ENCODE measurements at regions not wholly inside any gene's neighbourhood (a gene's known extent, or its start where the extent isn't known, plus 50 kb on each side); places are given as distances from the start of the nearest gene placed in this dataset.

DNA sequence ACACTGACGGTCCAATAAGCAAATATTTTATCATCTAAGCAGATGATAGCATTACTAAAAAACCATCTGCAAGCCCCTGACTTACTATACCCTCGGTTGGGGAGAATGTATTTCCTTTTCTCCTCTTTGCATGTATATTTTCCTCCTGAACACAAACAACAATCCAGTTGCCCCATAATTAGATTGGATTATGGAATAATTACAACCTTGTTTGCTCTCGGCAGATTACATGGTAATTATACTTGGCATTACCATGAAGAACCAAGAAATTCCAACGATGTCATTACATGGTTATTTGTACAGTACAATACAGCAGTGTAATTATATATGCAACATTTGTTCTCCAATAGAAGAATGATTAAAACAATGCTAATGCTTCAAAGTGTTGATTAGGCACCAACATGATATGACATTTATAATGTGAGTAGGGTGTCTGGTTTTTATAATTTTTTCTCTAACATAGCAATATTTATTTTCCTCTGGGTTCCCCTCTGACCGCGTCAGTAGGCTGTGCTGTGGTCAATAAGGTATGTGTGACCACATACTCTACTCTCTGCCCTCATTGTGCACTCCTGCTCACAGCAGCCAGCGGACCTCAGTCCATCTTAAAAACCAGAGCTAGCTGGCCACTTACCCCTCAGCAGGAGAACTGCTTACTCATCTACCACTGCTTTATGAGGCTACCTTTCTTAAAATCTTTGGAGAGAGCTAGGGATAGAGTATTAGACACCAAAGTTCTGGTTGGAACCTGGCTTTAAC, 176.1 kb downstream of the INSIG2 start:
- intact Hi-C loops (cut with micrococcal nuclease), result no loop called here
- Mint-ChIP-seq H3K27me3 (peaks cover 10% of the 10 kb centered on the region), H3K36me3 (ENCODE audit: low read depth) (no peaks in the 10 kb centered on the region)

DNA sequence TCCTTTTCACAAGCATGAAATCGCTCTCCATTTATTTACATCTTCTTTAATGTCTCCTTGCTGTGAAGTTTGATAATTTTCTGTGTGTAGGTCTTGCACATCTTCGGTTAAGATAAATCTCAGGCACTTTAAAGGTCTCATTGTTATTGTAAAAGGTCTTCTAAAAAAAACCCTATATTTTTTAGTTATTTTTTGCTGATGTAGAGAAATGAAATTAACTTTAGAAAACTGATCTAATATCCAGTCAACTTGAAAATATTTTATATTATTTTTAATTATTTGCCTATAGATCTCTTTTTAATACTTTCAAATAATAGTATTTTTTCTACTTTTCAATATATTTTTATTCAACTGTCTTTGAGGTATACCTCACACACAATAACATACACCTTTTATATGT, 169.4 kb downstream of the INSIG2 start:
- Mint-ChIP-seq H3K27me3 (peaks cover 7% of the 10 kb centered on the region), H3K36me3 (ENCODE audit: low read depth) (no peaks in the 10 kb centered on the region), H3K4me3 (no peak overlapping the region), H3K9me3 (no peaks in the 10 kb centered on the region), H3K4me1 (ENCODE audit: low read depth) (no peaks in the 10 kb centered on the region), H3K27ac (no peak overlapping the region)
- intact Hi-C loops (cut with micrococcal nuclease), result no loop called here

More for the DNA sequence above, 176.1 kb downstream of the INSIG2 start:
- H3K4me1 Mint-ChIP-seq (ENCODE audit: low read depth), result no peaks in the 10 kb centered on the region
- no peaks in the 10 kb centered on the region for H3K9me3 Mint-ChIP-seq
- H3K27ac Mint-ChIP-seq, result no peak overlapping the region
- H3K4me3 Mint-ChIP-seq, result no peak overlapping the region

DNA sequence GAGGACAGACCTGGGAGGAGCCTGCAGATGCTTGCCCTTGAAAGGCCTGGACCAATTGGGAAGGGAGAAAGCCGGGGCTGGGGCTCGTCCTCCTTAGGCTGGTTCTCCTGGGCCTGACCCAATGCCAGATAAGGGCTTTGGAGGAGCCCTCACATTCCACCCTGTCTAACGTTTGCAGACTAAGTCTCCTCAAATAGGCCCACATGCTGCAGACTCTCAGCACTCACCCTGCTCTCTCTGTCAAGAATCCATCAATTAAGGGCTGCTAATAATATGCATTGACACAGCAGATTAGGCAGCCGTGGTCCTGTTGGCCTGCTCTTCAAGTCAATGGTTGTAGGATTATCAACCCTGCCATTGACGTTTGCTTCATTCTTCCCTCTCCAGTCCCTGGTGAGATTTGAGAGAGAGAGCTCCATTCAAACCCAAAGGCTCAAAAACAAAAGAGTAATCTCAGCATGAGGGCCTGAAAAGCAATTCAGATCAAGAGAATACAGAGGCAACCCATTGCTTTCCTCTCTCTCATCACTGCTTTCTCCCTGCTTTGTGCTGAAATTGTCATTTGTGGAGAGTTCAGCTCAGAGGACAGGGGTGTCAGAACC, 167.6 kb downstream of the INSIG2 start:
- intact Hi-C loops (cut with micrococcal nuclease), result no loop called here
- H3K36me3 Mint-ChIP-seq (ENCODE audit: low read depth), result no peaks in the 10 kb centered on the region
- no peak overlapping the region for H3K4me3 Mint-ChIP-seq
- peaks cover 10% of the 10 kb centered on the region for H3K27me3 Mint-ChIP-seq
- no peaks in the 10 kb centered on the region for H3K4me1 Mint-ChIP-seq (ENCODE audit: low read depth)
- H3K27ac Mint-ChIP-seq, result no peak overlapping the region
- H3K9me3 Mint-ChIP-seq, result no peaks in the 10 kb centered on the region

DNA sequence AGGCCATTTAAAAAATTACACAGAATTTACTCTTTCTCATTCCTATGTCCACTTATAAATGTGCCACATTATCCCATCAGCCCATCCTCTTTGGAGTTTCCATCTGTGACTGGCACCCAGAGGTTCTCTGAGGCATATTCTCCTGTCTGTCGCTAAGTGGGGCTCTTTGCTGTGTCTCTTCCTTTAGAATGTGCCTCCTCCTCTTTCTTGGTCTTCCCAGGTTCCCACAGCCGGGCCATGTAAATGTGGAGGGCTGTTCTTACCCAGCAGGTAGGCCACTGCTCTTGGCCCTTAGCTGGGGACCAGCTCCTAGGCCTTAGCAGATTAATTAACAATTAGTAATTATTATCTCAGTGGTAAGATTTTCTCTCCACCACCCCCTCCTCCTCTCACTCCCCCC, 167.0 kb downstream of the INSIG2 start:
- Mint-ChIP-seq H3K4me1 (ENCODE audit: low read depth) (no peaks in the 10 kb centered on the region), H3K36me3 (ENCODE audit: low read depth) (no peaks in the 10 kb centered on the region), H3K9me3 (no peaks in the 10 kb centered on the region), H3K27ac (no peak overlapping the region), H3K27me3 (peaks cover 10% of the 10 kb centered on the region), H3K4me3 (no peak overlapping the region)
- intact Hi-C loops (cut with micrococcal nuclease), result no loop called here

GRCh38 chr2:118254116-118254515, 165.8 kb downstream of the INSIG2 start:
- Mint-ChIP-seq H3K36me3 (ENCODE audit: low read depth) (no peaks in the 10 kb centered on the region), H3K27ac (no peak overlapping the region), H3K9me3 (no peaks in the 10 kb centered on the region), H3K4me1 (ENCODE audit: low read depth) (peaks cover 10% of the 10 kb centered on the region), H3K27me3 (peaks cover 12% of the 10 kb centered on the region), H3K4me3 (no peak overlapping the region)
- intact Hi-C loops (cut with micrococcal nuclease), result no loop called here

GRCh38 chr2:118251427-118251826, 163.2 kb downstream of the INSIG2 start:
- Mint-ChIP-seq H3K27me3 (peaks cover 13% of the 10 kb centered on the region), H3K27ac (no peak overlapping the region)
- intact Hi-C loops (cut with micrococcal nuclease), result no loop called here

GRCh38 chr2:118250463-118250862, 162.2 kb downstream of the INSIG2 start:
- H3K9me3 Mint-ChIP-seq, result no peaks in the 10 kb centered on the region
- no peaks in the 10 kb centered on the region for H3K36me3 Mint-ChIP-seq (ENCODE audit: low read depth)
- intact Hi-C loops (cut with micrococcal nuclease), result no loop called here
- H3K27me3 Mint-ChIP-seq, result peaks cover 14% of the 10 kb centered on the region
- no peak overlapping the region for H3K4me3 Mint-ChIP-seq
- H3K4me1 Mint-ChIP-seq (ENCODE audit: low read depth), result peaks cover 10% of the 10 kb centered on the region
- H3K27ac Mint-ChIP-seq, result no peak overlapping the region

More at GRCh38 chr2:118251427-118251826, 163.2 kb downstream of the INSIG2 start:
- Mint-ChIP-seq H3K36me3 (ENCODE audit: low read depth) (no peaks in the 10 kb centered on the region), H3K4me3 (no peak overlapping the region), H3K4me1 (ENCODE audit: low read depth) (peaks cover 10% of the 10 kb centered on the region), H3K9me3 (no peaks in the 10 kb centered on the region)

DNA sequence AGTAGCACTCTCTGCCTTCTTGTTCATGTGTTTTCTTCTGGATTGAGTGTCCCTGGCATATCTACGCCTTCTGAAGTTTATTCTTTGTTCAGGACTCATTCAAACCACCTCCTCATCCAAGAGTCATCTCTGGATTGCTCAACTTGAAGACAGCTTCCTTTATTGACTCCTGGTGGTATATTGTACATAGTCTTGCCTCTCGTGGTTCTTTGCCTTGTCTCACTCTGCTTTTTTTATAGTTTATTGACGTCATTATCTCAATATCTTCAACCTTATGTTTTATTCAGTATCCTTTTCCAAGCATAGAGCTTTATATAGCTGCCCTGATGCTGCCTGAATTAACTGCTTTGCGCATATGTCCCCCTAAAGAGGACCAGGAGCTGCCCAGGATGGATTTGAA, 161.7 kb downstream of the INSIG2 start:
- no peak overlapping the region for H3K4me3 Mint-ChIP-seq
- intact Hi-C loops (cut with micrococcal nuclease), result no loop called here
- H3K4me1 Mint-ChIP-seq (ENCODE audit: low read depth), result peaks cover 10% of the 10 kb centered on the region
- H3K27me3 Mint-ChIP-seq, result peaks cover 14% of the 10 kb centered on the region
- no peak overlapping the region for H3K27ac Mint-ChIP-seq
- no peaks in the 10 kb centered on the region for H3K9me3 Mint-ChIP-seq
- no peaks in the 10 kb centered on the region for H3K36me3 Mint-ChIP-seq (ENCODE audit: low read depth)

- peaks cover 13% of the 10 kb centered on the region for H3K27me3 Mint-ChIP-seq
- H3K9me3 Mint-ChIP-seq, result no peaks in the 10 kb centered on the region
- H3K36me3 Mint-ChIP-seq (ENCODE audit: low read depth), result no peaks in the 10 kb centered on the region
- intact Hi-C loops (cut with micrococcal nuclease), result no loop called here
- H3K4me1 Mint-ChIP-seq (ENCODE audit: low read depth), result peaks cover 10% of the 10 kb centered on the region
- no peak overlapping the region for H3K27ac Mint-ChIP-seq
- no peak overlapping the region for H3K4me3 Mint-ChIP-seq
Measured at GRCh38 chr2:118249531-118249930, 161.3 kb downstream of the INSIG2 start.

DNA sequence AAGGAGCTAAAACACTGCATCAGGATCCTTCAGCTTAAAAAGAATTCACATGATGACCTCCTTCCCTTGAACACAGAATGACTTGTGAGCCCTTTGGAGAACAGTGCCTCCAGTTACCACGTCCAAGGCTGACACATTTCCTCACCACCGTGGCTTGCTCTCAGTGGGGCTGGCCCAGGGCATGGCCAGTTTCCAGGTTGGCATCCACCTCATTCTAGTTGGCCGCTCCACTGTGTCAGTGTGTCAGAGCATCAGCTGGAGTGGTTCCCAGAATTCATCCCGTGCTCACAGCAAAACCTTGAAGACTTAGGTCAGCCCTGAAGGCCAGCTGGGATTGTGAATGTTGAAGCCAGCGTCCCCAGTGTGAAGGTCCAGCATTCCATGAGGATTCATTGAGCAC, 158.5 kb downstream of the INSIG2 start:
- H3K27ac Mint-ChIP-seq, result no peak overlapping the region
- intact Hi-C loops (cut with micrococcal nuclease), result no loop called here
- H3K36me3 Mint-ChIP-seq (ENCODE audit: low read depth), result no peaks in the 10 kb centered on the region
- H3K4me1 Mint-ChIP-seq (ENCODE audit: low read depth), result peaks cover 10% of the 10 kb centered on the region
- peaks cover 17% of the 10 kb centered on the region for H3K27me3 Mint-ChIP-seq
- H3K4me3 Mint-ChIP-seq, result no peak overlapping the region
- no peaks in the 10 kb centered on the region for H3K9me3 Mint-ChIP-seq

- H3K4me3 Mint-ChIP-seq, result no peak overlapping the region
Measured at GRCh38 chr2:118246079-118246478, 157.8 kb downstream of the INSIG2 start.

DNA sequence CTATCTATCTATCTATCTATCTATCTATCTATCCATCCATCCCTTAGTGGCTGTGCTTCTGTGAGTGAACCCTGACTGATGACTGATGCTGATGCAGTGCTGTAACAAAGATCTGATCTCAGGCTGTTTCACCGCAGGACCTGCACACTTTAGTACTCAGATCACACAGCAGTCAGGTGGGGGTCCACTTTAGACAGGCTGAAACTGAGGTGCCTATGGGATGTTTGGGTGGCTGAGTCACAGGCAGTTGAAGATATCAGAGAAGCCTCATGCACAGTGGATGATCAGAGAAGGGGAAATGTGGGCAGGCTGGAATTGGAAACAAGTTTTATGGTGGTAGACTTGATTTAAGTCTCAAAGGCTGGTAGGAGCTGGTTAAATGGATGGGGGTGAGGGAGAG, 156.4 kb downstream of the INSIG2 start:
- no peak overlapping the region for H3K27ac Mint-ChIP-seq
- no peak overlapping the region for H3K4me3 Mint-ChIP-seq
- peaks cover 6% of the 10 kb centered on the region for H3K4me1 Mint-ChIP-seq (ENCODE audit: low read depth)
- H3K9me3 Mint-ChIP-seq, result no peaks in the 10 kb centered on the region
- H3K27me3 Mint-ChIP-seq, result peaks cover 16% of the 10 kb centered on the region
- H3K36me3 Mint-ChIP-seq (ENCODE audit: low read depth), result no peaks in the 10 kb centered on the region
- intact Hi-C loops (cut with micrococcal nuclease), result no loop called here

More at GRCh38 chr2:118246079-118246478, 157.8 kb downstream of the INSIG2 start:
- Mint-ChIP-seq H3K27me3 (peaks cover 14% of the 10 kb centered on the region), H3K36me3 (ENCODE audit: low read depth) (no peaks in the 10 kb centered on the region), H3K27ac (no peak overlapping the region), H3K4me1 (ENCODE audit: low read depth) (peaks cover 10% of the 10 kb centered on the region), H3K9me3 (no peaks in the 10 kb centered on the region)
- intact Hi-C loops (cut with micrococcal nuclease), result no loop called here

DNA sequence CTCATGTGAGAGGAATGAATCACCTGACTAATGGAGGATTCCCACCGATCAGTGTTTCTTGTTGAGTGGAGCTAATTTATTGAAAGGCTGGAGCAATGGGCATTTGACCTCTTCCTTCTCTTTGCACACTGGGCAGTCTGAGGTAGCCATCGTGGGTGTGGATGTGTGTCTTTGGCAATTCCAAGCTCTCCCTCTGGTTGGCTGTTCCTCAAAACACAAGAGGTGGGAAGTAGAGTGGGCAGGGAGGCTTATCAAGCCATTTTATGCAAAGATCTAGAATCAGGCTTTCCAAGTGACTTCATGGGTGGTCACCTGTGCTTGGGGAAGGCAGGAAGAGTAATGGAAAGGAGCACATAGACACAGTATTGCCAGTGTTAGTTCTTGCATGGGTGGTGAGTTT, 154.8 kb downstream of the INSIG2 start:
- Mint-ChIP-seq H3K27ac (no peak overlapping the region), H3K9me3 (no peaks in the 10 kb centered on the region), H3K4me1 (ENCODE audit: low read depth) (no peaks in the 10 kb centered on the region), H3K27me3 (peaks cover 12% of the 10 kb centered on the region), H3K36me3 (ENCODE audit: low read depth) (no peaks in the 10 kb centered on the region), H3K4me3 (no peak overlapping the region)
- intact Hi-C loops (cut with micrococcal nuclease), result no loop called here

- Mint-ChIP-seq H3K4me3 (no peak overlapping the region), H3K27ac (no peak overlapping the region), H3K36me3 (ENCODE audit: low read depth) (no peaks in the 10 kb centered on the region), H3K4me1 (ENCODE audit: low read depth) (no peaks in the 10 kb centered on the region), H3K9me3 (no peaks in the 10 kb centered on the region), H3K27me3 (peaks cover 12% of the 10 kb centered on the region)
- intact Hi-C loops (cut with micrococcal nuclease), result no loop called here
Measured at GRCh38 chr2:118242216-118242615, 153.9 kb downstream of the INSIG2 start.

GRCh38 chr2:118241128-118241527, 152.9 kb downstream of the INSIG2 start:
- H3K9me3 Mint-ChIP-seq, result no peaks in the 10 kb centered on the region
- H3K4me1 Mint-ChIP-seq (ENCODE audit: low read depth), result no peaks in the 10 kb centered on the region
- H3K27ac Mint-ChIP-seq, result no peak overlapping the region
- peaks cover 17% of the 10 kb centered on the region for H3K27me3 Mint-ChIP-seq
- H3K36me3 Mint-ChIP-seq (ENCODE audit: low read depth), result no peaks in the 10 kb centered on the region
- no peak overlapping the region for H3K4me3 Mint-ChIP-seq
- intact Hi-C loops (cut with micrococcal nuclease), result no loop called here
